ENCODE measurements at regions not wholly inside any gene's neighbourhood (a gene's known extent, or its start where the extent isn't known, plus 50 kb on each side); places are given as distances from the start of the nearest gene placed in this dataset.
"Not testable (repeated sequence)": the region's sequence is repeated elsewhere in the genome, so short reads cannot be mapped to it uniquely, and the experiment has no call there.

- not testable (repeated sequence) for TF ChIP-seq CTCF, POLR2A (IDR thresholded peaks at IDR 0.05)
These were observed 405.3 kb downstream of the CACNA1B start for GRCh38 chr9:138282903-138283302.
